ENCODE measurements at regions not wholly inside any gene's neighbourhood (a gene's known extent, or its start where the extent isn't known, plus 50 kb on each side); places are given as distances from the start of the nearest gene placed in this dataset.

GRCh38 chr2:7333189-7333765, 416.1 kb downstream of the RNF144A start:
- DNase-seq (ENCODE audit: extremely low spot score, unreplicated experiment): no peak
- Mint-ChIP-seq H3K9me3 (no peaks in the 10 kb centered on the region), H3K27ac (peak overlapping the region; percentile 57), H3K36me3 (no peaks in the 10 kb centered on the region), H3K4me1 (ENCODE audit: unreplicated experiment) (peaks cover 6% of the 10 kb centered on the region), H3K27me3 (no peaks in the 10 kb centered on the region), H3K4me3 (no peak overlapping the region)
- TF ChIP-seq CTCF (conservative IDR thresholded peaks at IDR 0.05): no peak

DNA sequence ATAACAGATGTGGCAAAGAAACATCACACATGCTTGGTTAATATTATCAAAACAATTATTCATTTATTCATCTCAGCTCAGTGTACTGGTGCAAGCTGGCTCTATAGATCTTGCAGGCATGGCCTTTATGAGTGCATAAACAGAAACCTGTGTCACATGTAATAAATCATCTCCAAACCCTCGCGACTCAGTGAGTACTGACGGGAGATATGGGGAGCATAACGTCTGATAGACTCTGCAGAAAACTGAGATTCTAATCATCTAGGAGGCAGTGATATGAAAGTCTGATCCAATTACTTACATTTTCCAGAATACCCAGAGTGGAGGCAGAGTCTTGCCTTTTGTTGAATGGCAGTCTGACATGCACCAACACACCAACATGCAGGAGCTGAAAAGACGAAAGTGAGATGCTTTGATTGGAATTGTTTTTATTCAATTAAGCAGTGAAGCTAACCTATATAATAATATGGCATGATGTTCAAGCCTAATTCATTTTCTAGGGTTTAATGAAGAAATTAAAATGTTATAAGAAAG, 416.8 kb downstream of the RNF144A start:
- no peak overlapping the region for H3K4me3 Mint-ChIP-seq

GRCh38 chr2:7338961-7339360, 421.7 kb downstream of the RNF144A start:
- no peaks in the 10 kb centered on the region for H3K27me3 Mint-ChIP-seq
- DNase-seq (ENCODE audit: extremely low spot score, unreplicated experiment): no peak
- no peak for TF ChIP-seq CTCF (conservative IDR thresholded peaks at IDR 0.05)
- no peak overlapping the region for H3K27ac Mint-ChIP-seq
- no peaks in the 10 kb centered on the region for H3K36me3 Mint-ChIP-seq
- H3K4me3 Mint-ChIP-seq: no peak overlapping the region
- H3K9me3 Mint-ChIP-seq: no peaks in the 10 kb centered on the region
- no peaks in the 10 kb centered on the region for H3K4me1 Mint-ChIP-seq (ENCODE audit: unreplicated experiment)

More for the DNA sequence above, 416.8 kb downstream of the RNF144A start:
- no peak for TF ChIP-seq CTCF (conservative IDR thresholded peaks at IDR 0.05)
- no peak for DNase-seq (ENCODE audit: extremely low spot score, unreplicated experiment)
- H3K4me1 Mint-ChIP-seq (ENCODE audit: unreplicated experiment): peaks cover 6% of the 10 kb centered on the region
- H3K9me3 Mint-ChIP-seq: no peaks in the 10 kb centered on the region
- no peak overlapping the region for H3K27ac Mint-ChIP-seq
- no peaks in the 10 kb centered on the region for H3K27me3 Mint-ChIP-seq
- no peaks in the 10 kb centered on the region for H3K36me3 Mint-ChIP-seq

DNA sequence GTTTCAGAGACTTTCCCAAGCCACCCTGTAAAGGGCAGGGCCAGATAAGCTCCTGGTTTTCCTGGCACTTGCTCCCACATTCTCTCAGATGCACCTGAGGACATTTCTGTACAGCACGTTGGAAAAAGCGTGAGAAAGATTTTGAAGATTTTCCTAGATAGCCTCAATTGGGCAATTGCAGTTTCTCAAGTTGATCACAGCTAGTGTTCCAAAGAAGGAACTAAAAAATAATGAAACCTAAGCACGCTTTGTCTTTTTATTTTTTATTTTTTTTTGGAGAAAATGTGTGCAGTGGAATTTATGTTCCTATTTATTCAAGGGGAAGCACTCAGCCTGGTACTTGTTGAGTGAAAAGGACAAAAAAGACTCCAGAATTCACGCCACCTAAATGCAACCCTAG, 429.1 kb downstream of the RNF144A start:
- no peak for DNase-seq (ENCODE audit: extremely low spot score, unreplicated experiment)
- Mint-ChIP-seq H3K36me3 (no peaks in the 10 kb centered on the region), H3K4me1 (ENCODE audit: unreplicated experiment) (peaks cover 5% of the 10 kb centered on the region), H3K27me3 (peaks cover 2% of the 10 kb centered on the region), H3K4me3 (no peak overlapping the region), H3K9me3 (no peaks in the 10 kb centered on the region), H3K27ac (no peak overlapping the region)
- TF ChIP-seq CTCF (conservative IDR thresholded peaks at IDR 0.05): no peak

- Mint-ChIP-seq H3K4me1 (ENCODE audit: unreplicated experiment) (peaks cover 5% of the 10 kb centered on the region), H3K27me3 (peaks cover 2% of the 10 kb centered on the region), H3K36me3 (no peaks in the 10 kb centered on the region), H3K9me3 (no peaks in the 10 kb centered on the region), H3K27ac (no peak overlapping the region), H3K4me3 (no peak overlapping the region)
- no peak for TF ChIP-seq CTCF (conservative IDR thresholded peaks at IDR 0.05)
- no peak for DNase-seq (ENCODE audit: extremely low spot score, unreplicated experiment)
Observed at GRCh38 chr2:7348761-7349160, 431.5 kb downstream of the RNF144A start.

Data from type B pancreatic cell (in vitro differentiated cells).